HG03520 (cell line): ENCODE measurements at regions not wholly inside any gene's neighbourhood (a gene's known extent, or its start where the extent isn't known, plus 50 kb on each side); places are given as distances from the start of the nearest gene placed in this dataset.
"Not testable (repeated sequence)": the region's sequence is repeated elsewhere in the genome, so short reads cannot be mapped to it uniquely, and the experiment has no call there.

Experiments used
- ATAC-seq: cut with Tn5 transposase; IDR thresholded peaks from one replicate; pipeline ENCODE4 v1.9.1; 2021; ENCODE audit warnings: mild to moderate bottlenecking, moderate library complexity; ENCODE audit not compliant: unreplicated experiment

- no peak for ATAC-seq
Observed at GRCh38 chr13:44051918-44052675, 172.4 kb downstream of the LACC1 start.

GRCh38 chr13:44052780-44053184, 173.1 kb downstream of the LACC1 start:
- ATAC-seq, result no peak

GRCh38 chr13:44053208-44053607, 173.5 kb downstream of the LACC1 start:
- ATAC-seq, result no peak

GRCh38 chr13:44054525-44054924, 174.8 kb downstream of the LACC1 start:
- ATAC-seq, result no peak

GRCh38 chr13:44055681-44056080, 176.0 kb downstream of the LACC1 start:
- ATAC-seq, result not testable (repeated sequence)

GRCh38 chr13:44058067-44058466, 178.4 kb downstream of the LACC1 start:
- ATAC-seq, result no peak

GRCh38 chr13:44058624-44059215, 179.0 kb downstream of the LACC1 start:
- no peak for ATAC-seq

GRCh38 chr13:44061876-44062275, 182.2 kb downstream of the LACC1 start:
- no peak for ATAC-seq

- no peak for ATAC-seq
Observed at GRCh38 chr13:44063467-44063866, 183.8 kb downstream of the LACC1 start.

- ATAC-seq, result no peak
Observed at GRCh38 chr13:44063881-44064280, 184.2 kb downstream of the LACC1 start.

GRCh38 chr13:44064357-44064756, 184.7 kb downstream of the LACC1 start:
- no peak for ATAC-seq

GRCh38 chr13:44068169-44068568, 188.5 kb downstream of the LACC1 start:
- ATAC-seq, result no peak

GRCh38 chr13:44068737-44069136, 189.0 kb downstream of the LACC1 start:
- ATAC-seq, result no peak

GRCh38 chr13:44072536-44072935, 192.8 kb downstream of the LACC1 start:
- ATAC-seq, result no peak

GRCh38 chr13:44074611-44075010, 194.9 kb downstream of the LACC1 start:
- no peak for ATAC-seq

GRCh38 chr13:44075113-44075512, 195.4 kb downstream of the LACC1 start:
- no peak for ATAC-seq

GRCh38 chr13:44078806-44079376, 199.2 kb downstream of the LACC1 start:
- no peak for ATAC-seq

GRCh38 chr13:44079413-44080205, 199.9 kb downstream of the LACC1 start:
- ATAC-seq, result no peak

GRCh38 chr13:44084146-44084545, 204.4 kb downstream of the LACC1 start:
- no peak for ATAC-seq

GRCh38 chr13:44086389-44086788, 206.7 kb downstream of the LACC1 start:
- ATAC-seq, result no peak

GRCh38 chr13:44088411-44088810, 208.7 kb downstream of the LACC1 start:
- ATAC-seq, result no peak
